ENCODE measurements at regions not wholly inside any gene's neighbourhood (a gene's known extent, or its start where the extent isn't known, plus 50 kb on each side); places are given as distances from the start of the nearest gene placed in this dataset.
"Not testable (repeated sequence)": the region's sequence is repeated elsewhere in the genome, so short reads cannot be mapped to it uniquely, and the experiment has no call there.

GRCh38 chr14:40694023-40694422, 912.7 kb upstream of the LRFN5 start:
- no peaks in the 10 kb centered on the region for H3K36me3 ChIP-seq (ENCODE audit: control insufficient read depth, insufficient read depth, low read length)
- DNase-seq (ENCODE audit: low read depth) = no peak
- no peak overlapping the region for H3K4me3 ChIP-seq (ENCODE audit: low read depth, low read length)
- TF ChIP-seq CTCF (IDR thresholded peaks at IDR 0.05; ENCODE audit: insufficient read depth, low read length, poor library complexity, severe bottlenecking) = no peak
- no peaks in the 10 kb centered on the region for H3K27me3 ChIP-seq (ENCODE audit: control insufficient read depth, insufficient read depth, low read length)

- no peak for TF ChIP-seq CTCF (IDR thresholded peaks at IDR 0.05; ENCODE audit: insufficient read depth, low read length, poor library complexity, severe bottlenecking)
- Histone ChIP-seq H3K4me3 (ENCODE audit: low read depth, low read length) (no peak overlapping the region), H3K27me3 (ENCODE audit: control insufficient read depth, insufficient read depth, low read length) (no peaks in the 10 kb centered on the region), H3K36me3 (ENCODE audit: control insufficient read depth, insufficient read depth, low read length) (no peaks in the 10 kb centered on the region)
- no peak for DNase-seq (ENCODE audit: low read depth)
Measured at GRCh38 chr14:40691066-40691465, 915.6 kb upstream of the LRFN5 start.

GRCh38 chr14:40685764-40686163, 920.9 kb upstream of the LRFN5 start:
- H3K36me3 ChIP-seq (ENCODE audit: control insufficient read depth, insufficient read depth, low read length) = no peaks in the 10 kb centered on the region
- DNase-seq (ENCODE audit: low read depth) = no peak
- TF ChIP-seq CTCF (IDR thresholded peaks at IDR 0.05; ENCODE audit: insufficient read depth, low read length, poor library complexity, severe bottlenecking) = no peak
- no peak overlapping the region for H3K4me3 ChIP-seq (ENCODE audit: low read depth, low read length)
- no peaks in the 10 kb centered on the region for H3K27me3 ChIP-seq (ENCODE audit: control insufficient read depth, insufficient read depth, low read length)

- DNase-seq (ENCODE audit: low read depth) = no peak
Measured at GRCh38 chr14:40684328-40684727, 922.3 kb upstream of the LRFN5 start.

GRCh38 chr14:40682131-40682913, 924.4 kb upstream of the LRFN5 start:
- H3K36me3 ChIP-seq (ENCODE audit: control insufficient read depth, insufficient read depth, low read length) = no peaks in the 10 kb centered on the region
- no peaks in the 10 kb centered on the region for H3K27me3 ChIP-seq (ENCODE audit: control insufficient read depth, insufficient read depth, low read length)
- no peak for DNase-seq (ENCODE audit: low read depth)
- no peak overlapping the region for H3K4me3 ChIP-seq (ENCODE audit: low read depth, low read length)
- TF ChIP-seq CTCF (IDR thresholded peaks at IDR 0.05; ENCODE audit: insufficient read depth, low read length, poor library complexity, severe bottlenecking) = no peak

More at GRCh38 chr14:40684328-40684727, 922.3 kb upstream of the LRFN5 start:
- Histone ChIP-seq H3K4me3 (ENCODE audit: low read depth, low read length) (no peak overlapping the region), H3K36me3 (ENCODE audit: control insufficient read depth, insufficient read depth, low read length) (no peaks in the 10 kb centered on the region), H3K27me3 (ENCODE audit: control insufficient read depth, insufficient read depth, low read length) (no peaks in the 10 kb centered on the region)
- TF ChIP-seq CTCF (IDR thresholded peaks at IDR 0.05; ENCODE audit: insufficient read depth, low read length, poor library complexity, severe bottlenecking) = no peak

- no peak for DNase-seq (ENCODE audit: low read depth)
- no peak for TF ChIP-seq CTCF (IDR thresholded peaks at IDR 0.05; ENCODE audit: insufficient read depth, low read length, poor library complexity, severe bottlenecking)
- Histone ChIP-seq H3K36me3 (ENCODE audit: control insufficient read depth, insufficient read depth, low read length) (no peaks in the 10 kb centered on the region), H3K4me3 (ENCODE audit: low read depth, low read length) (no peak overlapping the region), H3K27me3 (ENCODE audit: control insufficient read depth, insufficient read depth, low read length) (no peaks in the 10 kb centered on the region)
Measured at GRCh38 chr14:40679256-40679655, 927.4 kb upstream of the LRFN5 start.

GRCh38 chr14:40677206-40677605, 929.5 kb upstream of the LRFN5 start:
- H3K4me3 ChIP-seq (ENCODE audit: low read depth, low read length); H3K27me3 ChIP-seq (ENCODE audit: control insufficient read depth, insufficient read depth, low read length); H3K36me3 ChIP-seq (ENCODE audit: control insufficient read depth, insufficient read depth, low read length); DNase-seq (ENCODE audit: low read depth): not testable (repeated sequence)
